GM18502 (cell line): ENCODE measurements at regions not wholly inside any gene's neighbourhood (a gene's known extent, or its start where the extent isn't known, plus 50 kb on each side); places are given as distances from the start of the nearest gene placed in this dataset.

Experiments
- ATAC-seq: cut with Tn5 transposase; IDR thresholded peaks from one replicate; pipeline ENCODE4 v1.9.1; 2021; ENCODE audit warnings: mild to moderate bottlenecking; ENCODE audit not compliant: unreplicated experiment, poor library complexity

DNA sequence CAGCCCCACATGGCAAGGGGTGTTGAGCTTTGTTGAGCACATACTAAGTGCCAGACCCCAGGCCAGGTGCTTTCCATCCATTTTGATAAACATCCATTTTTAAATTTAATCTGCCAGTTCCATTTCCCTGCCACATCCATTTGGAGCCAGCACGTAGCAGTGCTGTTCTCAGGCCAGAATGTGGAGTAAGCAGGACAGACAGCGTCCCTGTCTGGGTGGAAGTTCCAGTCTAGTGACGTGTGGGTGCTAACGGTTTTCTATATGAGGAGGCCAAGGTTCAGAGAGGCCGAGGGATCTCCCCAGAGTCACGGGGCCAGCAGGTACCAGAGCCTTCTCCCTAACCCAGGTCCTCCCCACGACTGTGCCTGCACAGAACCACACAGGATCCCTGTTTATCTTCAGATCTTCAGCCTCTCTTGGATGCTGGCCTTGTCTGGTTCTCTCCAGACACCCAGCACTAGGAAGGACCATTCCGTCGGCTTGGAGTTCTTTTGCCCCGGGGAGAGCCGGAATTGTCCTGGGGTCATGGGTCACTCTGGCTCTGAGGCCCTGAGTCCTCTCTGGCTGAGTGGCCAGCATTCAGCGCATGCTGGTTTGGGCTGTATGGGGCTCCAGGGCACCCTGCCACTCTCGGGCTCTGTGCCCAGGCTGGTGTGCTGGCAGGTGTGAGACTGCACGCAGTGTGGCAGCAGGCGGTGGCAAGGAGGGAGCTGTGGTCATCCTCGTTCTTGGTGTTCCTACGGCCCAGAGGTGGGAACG lies 63.6 kb upstream of the PPARA start:
- ATAC-seq: no peak

DNA sequence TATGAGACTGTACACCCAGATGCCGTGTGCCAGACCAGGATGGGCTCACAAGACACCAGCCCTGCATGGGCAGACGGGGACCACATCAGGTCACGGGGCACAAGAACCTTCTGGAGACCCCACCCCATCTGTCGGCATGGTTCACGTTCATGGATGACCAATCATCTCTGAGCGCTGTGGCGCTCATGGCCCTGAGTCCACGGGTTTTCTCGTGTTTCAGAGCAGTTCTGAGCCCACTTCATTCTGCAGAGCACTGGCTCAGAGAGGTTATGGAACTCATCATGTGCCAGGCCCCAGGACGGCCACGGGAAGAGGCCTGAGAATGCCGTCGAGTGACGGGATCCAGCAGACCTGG lies 63.0 kb upstream of the PPARA start:
- ATAC-seq: no peak

GRCh38 chr22:46087816-46088277 lies 62.5 kb upstream of the PPARA start:
- no peak for ATAC-seq

- no peak for ATAC-seq
Observed at GRCh38 chr22:46088541-46089311, 61.6 kb upstream of the PPARA start.

GRCh38 chr22:46089426-46090035 lies 60.8 kb upstream of the PPARA start:
- no peak for ATAC-seq

DNA sequence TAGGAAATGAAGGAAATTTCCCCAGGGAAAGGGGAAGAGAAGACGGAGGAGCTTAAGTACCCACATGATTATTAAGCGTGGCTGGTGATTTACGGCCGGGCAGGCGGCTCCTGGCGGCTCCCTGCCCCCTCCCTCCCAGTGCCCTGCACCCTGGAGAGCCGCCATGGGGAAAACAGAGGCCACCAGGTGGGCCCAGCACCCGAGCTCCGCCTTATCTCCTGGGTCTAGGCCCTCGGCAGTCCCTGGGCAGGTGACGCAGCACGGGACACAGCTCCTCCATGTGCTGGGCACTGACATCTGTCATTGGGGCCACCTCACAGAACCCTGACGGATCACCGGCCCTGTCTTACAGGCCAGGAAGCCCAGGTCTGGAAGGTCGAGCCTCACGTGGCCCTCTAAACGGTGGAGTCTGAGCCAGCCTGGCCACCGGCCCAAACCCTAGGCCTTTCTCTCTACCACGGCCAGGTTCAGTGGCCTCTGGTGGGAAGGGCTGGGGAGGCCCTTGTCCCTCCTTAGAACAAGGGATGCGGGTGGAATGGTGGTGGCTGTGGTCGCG lies 60.2 kb upstream of the PPARA start:
- ATAC-seq: no peak

GRCh38 chr22:46090631-46091201 lies 59.6 kb upstream of the PPARA start:
- ATAC-seq: no peak

GRCh38 chr22:46091277-46091977 lies 58.9 kb upstream of the PPARA start:
- ATAC-seq: no peak

DNA sequence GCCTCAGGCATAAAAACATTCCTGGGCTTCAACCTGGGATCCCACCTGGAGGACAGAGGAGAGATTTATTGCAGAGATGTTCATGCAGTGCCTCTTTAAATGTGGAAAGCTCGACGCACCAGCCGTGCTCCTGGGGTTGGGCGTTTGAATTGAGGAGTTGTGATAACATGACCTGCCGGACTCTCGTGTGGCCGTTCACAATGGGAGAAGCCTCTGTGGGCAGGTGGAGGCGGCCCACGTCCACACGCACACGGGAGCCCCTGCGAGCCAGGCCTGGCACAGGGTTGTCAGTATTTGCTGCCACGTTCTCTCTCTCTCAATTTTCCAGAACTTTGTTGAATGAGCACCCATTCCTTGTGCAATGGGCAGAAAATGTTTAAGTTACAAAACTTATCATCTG lies 58.3 kb upstream of the PPARA start:
- no peak for ATAC-seq

GRCh38 chr22:46092670-46093410 lies 57.5 kb upstream of the PPARA start:
- no peak for ATAC-seq

DNA sequence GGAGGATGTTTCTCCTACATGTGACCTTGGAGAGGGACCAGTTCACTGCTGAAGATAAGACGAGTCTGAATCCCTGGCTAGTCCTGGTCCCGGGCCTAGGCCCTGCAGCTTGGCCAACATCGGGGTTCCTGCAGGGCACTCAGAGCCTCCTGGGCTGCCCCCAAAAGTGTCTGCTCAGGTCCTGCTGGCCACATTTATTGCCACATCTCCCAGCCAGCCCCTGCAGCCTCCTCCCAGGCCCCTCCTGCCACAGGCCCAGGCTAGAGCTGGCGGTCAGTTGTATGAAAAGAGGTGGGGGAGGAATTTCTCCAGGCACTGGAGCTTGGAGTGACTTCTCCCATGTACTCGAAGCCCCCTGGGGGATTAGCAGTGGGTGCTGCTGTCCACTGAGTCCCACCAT lies 56.5 kb upstream of the PPARA start:
- ATAC-seq: no peak

DNA sequence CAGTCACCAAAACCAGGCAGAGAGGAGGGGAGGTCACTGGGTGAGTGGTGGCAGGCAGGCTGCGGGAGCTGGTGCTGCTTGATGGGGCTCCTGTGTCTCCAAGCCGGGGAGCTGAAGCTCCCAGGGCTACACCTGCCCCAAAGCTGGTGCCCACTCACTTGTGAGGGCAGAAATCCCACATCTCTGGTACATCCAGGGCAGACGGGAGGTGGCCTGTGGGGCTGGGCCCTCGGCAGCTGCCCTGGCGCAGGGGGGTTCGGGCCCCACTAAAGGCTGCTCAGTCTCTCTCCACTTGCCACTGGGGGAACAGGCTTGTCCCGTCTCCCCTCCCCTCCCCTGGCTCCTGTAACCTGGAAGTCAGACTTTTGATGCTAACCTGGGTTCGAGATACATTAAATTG lies 55.6 kb upstream of the PPARA start:
- no peak for ATAC-seq

DNA sequence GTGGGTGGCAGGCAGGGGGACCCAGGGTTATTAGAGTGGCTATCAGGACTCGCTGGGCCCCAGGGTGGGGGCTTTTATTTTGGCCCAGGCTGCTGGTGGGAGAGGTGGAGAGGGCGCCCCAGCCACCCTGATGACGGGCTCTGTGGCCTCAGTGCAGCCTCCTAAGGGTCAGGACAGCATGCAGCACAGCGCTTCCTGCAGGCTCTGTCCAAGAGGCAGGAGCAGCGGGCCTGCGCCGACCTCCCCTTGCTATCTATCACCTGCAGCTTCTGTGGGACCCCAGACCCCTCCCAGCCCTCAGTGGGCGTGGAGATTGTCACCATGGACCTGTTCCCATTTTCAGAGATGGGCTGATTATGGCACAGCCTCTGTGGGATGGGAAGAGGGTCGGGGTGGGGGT lies 54.3 kb upstream of the PPARA start:
- no peak for ATAC-seq

DNA sequence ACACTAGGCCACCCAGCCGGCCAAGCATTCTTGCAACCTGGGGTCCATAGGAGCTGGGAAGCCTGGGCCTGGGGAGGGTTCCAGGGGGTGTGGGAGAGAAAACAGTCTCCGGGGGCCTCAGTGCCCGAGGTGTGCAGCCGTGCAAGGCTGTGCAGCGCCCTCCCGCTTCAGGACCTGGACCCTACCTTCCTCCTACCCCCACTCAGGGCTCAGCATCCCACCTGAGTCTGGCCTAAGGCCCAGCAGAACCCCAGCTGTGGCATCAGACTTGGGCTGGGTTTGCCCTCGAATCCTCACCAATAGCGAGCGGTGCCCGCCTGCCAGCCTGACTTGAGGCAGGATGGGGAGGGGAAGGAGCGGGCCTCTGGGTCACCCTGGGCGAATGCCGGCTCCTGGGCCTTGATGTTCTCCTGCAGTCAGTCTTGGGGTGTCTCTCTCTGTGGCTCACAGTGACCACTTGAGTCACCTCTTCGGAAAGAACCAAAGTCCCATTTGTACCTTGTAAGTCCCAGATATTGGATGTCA lies 53.6 kb upstream of the PPARA start:
- no peak for ATAC-seq

DNA sequence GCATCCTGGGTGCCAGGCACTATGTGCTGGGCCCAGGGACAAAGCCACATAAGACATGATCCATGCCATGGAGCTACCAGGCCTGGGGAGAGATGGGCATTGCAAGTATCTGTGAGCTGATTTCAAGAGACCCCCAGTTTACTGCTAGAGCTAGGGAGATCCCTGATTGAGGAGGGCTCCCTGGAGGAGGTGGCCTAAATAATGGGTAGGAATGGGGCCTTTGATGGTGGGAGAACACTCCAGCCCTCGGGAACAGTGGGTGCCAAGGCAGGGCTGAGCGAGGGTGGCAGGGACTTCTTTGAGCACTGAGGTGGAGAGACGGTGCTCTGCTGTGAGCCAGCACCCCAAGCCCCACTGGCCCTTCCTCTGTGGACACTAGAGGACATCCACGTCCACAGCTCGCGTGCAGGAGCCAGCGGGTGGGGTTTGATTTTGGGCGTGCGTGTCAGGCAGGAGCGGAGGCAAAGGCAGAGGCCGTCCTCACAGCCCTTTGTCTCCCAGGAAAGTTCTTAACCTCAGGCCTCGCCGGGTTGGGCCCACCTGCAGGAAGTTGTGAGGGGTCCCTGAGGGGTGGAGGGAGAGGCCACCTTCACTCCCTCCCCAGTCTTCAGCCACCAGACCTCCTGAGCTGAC lies 52.9 kb upstream of the PPARA start:
- ATAC-seq: no peak

DNA sequence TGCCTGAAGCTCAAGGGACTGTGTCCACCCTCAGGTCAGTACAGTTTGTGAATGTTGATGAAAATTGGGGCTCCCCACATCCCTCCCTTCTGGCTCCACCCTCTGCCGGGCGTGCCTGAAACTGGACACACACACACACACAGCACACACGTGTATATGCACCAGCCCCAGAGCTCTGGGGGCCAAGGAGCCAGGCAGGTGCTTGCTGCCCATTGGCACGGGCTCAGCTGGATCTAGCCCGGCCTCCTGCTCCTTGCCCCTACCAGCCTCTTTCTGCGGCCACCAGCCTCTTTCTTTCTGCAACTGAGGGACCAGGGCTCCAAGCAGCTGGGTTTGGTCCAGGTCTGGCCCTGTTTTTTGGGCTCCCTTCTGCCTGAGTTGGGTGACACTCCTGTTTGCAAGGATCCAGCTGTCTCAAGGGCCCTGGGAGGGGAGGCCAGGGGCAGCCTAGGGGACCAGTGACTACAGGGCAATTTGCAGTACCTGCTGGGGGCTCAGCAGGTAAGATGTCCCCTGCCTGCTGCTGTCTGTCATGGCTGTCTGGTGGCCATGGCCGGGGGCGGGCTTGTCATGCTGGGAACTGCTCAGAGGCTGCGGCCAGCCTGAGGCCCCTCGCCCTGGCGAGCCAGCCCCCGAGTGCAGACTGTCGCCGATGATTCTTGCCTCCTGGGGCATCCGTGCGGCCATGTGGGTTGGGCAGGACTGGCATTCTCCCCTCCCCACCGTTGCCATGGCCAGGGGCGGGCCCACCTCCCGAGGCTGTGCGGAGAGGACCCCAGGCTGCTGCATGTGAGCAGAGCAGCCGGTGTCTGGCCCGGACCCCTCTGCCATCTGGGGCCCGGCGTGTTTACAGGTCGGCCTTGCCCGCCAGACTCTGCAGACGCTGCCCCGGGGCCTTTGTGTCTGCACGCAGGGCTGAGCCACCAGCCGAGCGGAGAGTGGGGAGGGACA lies 51.5 kb upstream of the PPARA start:
- no peak for ATAC-seq

- no peak for ATAC-seq
Observed at GRCh38 chr22:46099740-46100139, 50.6 kb upstream of the PPARA start.
